OCI-LY7 (cell line): ENCODE measurements at regions not wholly inside any gene's neighbourhood (a gene's known extent, or its start where the extent isn't known, plus 50 kb on each side); places are given as distances from the start of the nearest gene placed in this dataset.

ENCODE experiments used
- CTCF ChIP-seq: fragments of 200-600 bp; sonication (generic); conservative IDR thresholded peaks from 2 replicates; pipeline ENCODE4 v1.5.1; 2014; ENCODE audit warnings: mild to moderate bottlenecking, antibody characterized with exemption, low read length, moderate library complexity, mixed read lengths
- EZH2phosphoT487 ChIP-seq: fragments of 200-600 bp; sonication (generic); IDR thresholded peaks from 2 replicates; pipeline ENCODE4 v1.6.1; 2018; ENCODE audit warnings: low read depth, borderline replicate concordance, mild to moderate bottlenecking, mixed run types, antibody characterized with exemption, low read length, moderate library complexity, mixed read lengths

- TF ChIP-seq CTCF (no peak), EZH2phosphoT487 (no peak)
Observed at GRCh38 chr6:54595844-54596243, 250.7 kb upstream of the FAM83B start.
